Choroid plexus epithelial cell (primary cell): ENCODE measurements at regions not wholly inside any gene's neighbourhood (a gene's known extent, or its start where the extent isn't known, plus 50 kb on each side); places are given as distances from the start of the nearest gene placed in this dataset.

ENCODE experiments used
- DNase-seq: peaks from one replicate; pipeline ENCODE4 v3.0.0-alpha.2; 2010; ENCODE audit warnings: low read depth
- H3K4me3 ChIP-seq: 2 replicates; pipeline ENCODE4 v1.5.1; 2011; ENCODE audit warnings: low read depth, mild to moderate bottlenecking, control low read depth, low read length, moderate library complexity
- CTCF ChIP-seq: conservative IDR thresholded peaks from 2 replicates; pipeline ENCODE4 v1.5.1; 2011; ENCODE audit warnings: low read depth, mild to moderate bottlenecking, control low read depth, inconsistent platforms, low read length, moderate library complexity

- no peak for DNase-seq
- no peak overlapping the region for H3K4me3 ChIP-seq
- no peak for TF ChIP-seq CTCF
Observed at GRCh38 chr9:120230227-120230626, 349.7 kb downstream of the CDK5RAP2 start.

GRCh38 chr9:120221844-120222243 is 358.1 kb downstream of the CDK5RAP2 start:
- no peak overlapping the region for H3K4me3 ChIP-seq
- TF ChIP-seq CTCF = no peak

GRCh38 chr9:120214332-120214731 is 365.6 kb downstream of the CDK5RAP2 start:
- TF ChIP-seq CTCF = no peak
- DNase-seq = no peak

More at GRCh38 chr9:120221844-120222243, 358.1 kb downstream of the CDK5RAP2 start:
- DNase-seq = no peak

GRCh38 chr9:120212853-120213200 is 367.1 kb downstream of the CDK5RAP2 start:
- no peak for TF ChIP-seq CTCF
- H3K4me3 ChIP-seq = no peak overlapping the region
- DNase-seq = no peak

More at GRCh38 chr9:120214332-120214731, 365.6 kb downstream of the CDK5RAP2 start:
- H3K4me3 ChIP-seq = no peak overlapping the region

- TF ChIP-seq CTCF = no peak
- no peak for DNase-seq
- no peak overlapping the region for H3K4me3 ChIP-seq
Observed at GRCh38 chr9:120212153-120212852, 367.7 kb downstream of the CDK5RAP2 start.

- no peak overlapping the region for H3K4me3 ChIP-seq
- DNase-seq = no peak
- TF ChIP-seq CTCF = no peak
Observed at GRCh38 chr9:120210274-120210673, 369.7 kb downstream of the CDK5RAP2 start.
